SK-N-SH treated with all-trans-retinoic acid at 6 μM for 48 hours (cell line): ENCODE measurements at regions not wholly inside any gene's neighbourhood (a gene's known extent, or its start where the extent isn't known, plus 50 kb on each side); places are given as distances from the start of the nearest gene placed in this dataset.

ENCODE experiments used
- ATAC-seq: fragments of 200-7000 bp; cut with Tn5 transposase; 3 replicates; pipeline ENCODE4 v1.9.1; 2020; ENCODE audit warnings: mild to moderate bottlenecking, moderate library complexity
- ARNTL ChIP-seq: fragments of 450-650 bp; formaldehyde crosslinking; IDR thresholded peaks from 2 replicates; pipeline ENCODE4 v1.5.0; 2020; ENCODE audit warnings: low read depth, mild to moderate bottlenecking, moderate library complexity, borderline replicate concordance
- ESRRG ChIP-seq: fragments of 250-450 bp; sonication (Bioruptor Pico); IDR thresholded peaks from 2 replicates; pipeline ENCODE4 v1.6.1; 2021; ENCODE audit warnings: mild to moderate bottlenecking
- ISL1 ChIP-seq: fragments of 250-450 bp; sonication (Bioruptor Pico); IDR thresholded peaks from 2 replicates; pipeline ENCODE4 v2.1.2; 2022; ENCODE audit warnings: mild to moderate bottlenecking, moderate library complexity
- OSR1 ChIP-seq: fragments of 250-450 bp; sonication (Bioruptor Pico); IDR thresholded peaks from 2 replicates; pipeline ENCODE4 v1.8.0; 2022; ENCODE audit warnings: moderate library complexity, mild to moderate bottlenecking, inconsistent platforms
- PPARA ChIP-seq: fragments of 250-450 bp; sonication (Bioruptor Pico); IDR thresholded peaks from 2 replicates; pipeline ENCODE4 v1.5.0; 2020; ENCODE audit warnings: mild to moderate bottlenecking, borderline replicate concordance
- RARB ChIP-seq: fragments of 250-450 bp; sonication (Bioruptor Pico); IDR thresholded peaks from 2 replicates; pipeline ENCODE4 v1.8.0; 2021; ENCODE audit warnings: mild to moderate bottlenecking, moderate library complexity
- SNAI2 ChIP-seq: fragments of 250-450 bp; sonication (Bioruptor Pico); IDR thresholded peaks from 2 replicates; pipeline ENCODE4 v1.5.0; 2020; ENCODE audit warnings: mild to moderate bottlenecking, moderate library complexity
- TCF4 ChIP-seq: fragments of 250-450 bp; sonication (Bioruptor Pico); IDR thresholded peaks from 2 replicates; pipeline ENCODE4 v1.8.0; 2021; ENCODE audit warnings: mild to moderate bottlenecking, moderate library complexity, borderline replicate concordance
- TOX ChIP-seq: fragments of 250-450 bp; sonication (Bioruptor Pico); IDR thresholded peaks from 2 replicates; pipeline ENCODE4 v1.8.0; 2021; ENCODE audit warnings: mild to moderate bottlenecking, moderate library complexity, borderline replicate concordance
- ZC3H10 ChIP-seq: fragments of 250-450 bp; sonication (Bioruptor Pico); IDR thresholded peaks from 2 replicates; pipeline ENCODE4 v1.5.1; 2021; ENCODE audit warnings: mild to moderate bottlenecking, moderate library complexity
- ZFP3 ChIP-seq: fragments of 250-450 bp; sonication (Bioruptor Pico); IDR thresholded peaks from 2 replicates; pipeline ENCODE4 v1.5.0; 2020; ENCODE audit warnings: mild to moderate bottlenecking, moderate library complexity
- ZFP30 ChIP-seq: fragments of 450-650 bp; formaldehyde crosslinking; IDR thresholded peaks from 2 replicates; pipeline ENCODE4 v1.5.0; 2022; ENCODE audit warnings: mild to moderate bottlenecking, moderate library complexity
- ZNF565 ChIP-seq: fragments of 450-650 bp; formaldehyde crosslinking; conservative IDR thresholded peaks from 2 replicates; pipeline ENCODE4 v1.5.0; 2020; ENCODE audit warnings: low read depth, mild to moderate bottlenecking, moderate library complexity
- ZNF70 ChIP-seq: fragments of 450-650 bp; formaldehyde crosslinking; IDR thresholded peaks from 2 replicates; pipeline ENCODE4 v1.5.0; 2020; ENCODE audit warnings: mild to moderate bottlenecking, moderate library complexity
- ZNF8 ChIP-seq: fragments of 450-650 bp; formaldehyde crosslinking; IDR thresholded peaks from 2 replicates; pipeline ENCODE4 v1.5.0; 2020; ENCODE audit warnings: mild to moderate bottlenecking, moderate library complexity
- TF ChIP-seq, protein P1 (sequence below): fragments of 250-450 bp; sonication (Bioruptor Pico); IDR thresholded peaks from 2 replicates; pipeline ENCODE4 v1.8.0; 2021; ENCODE audit warnings: low read depth, mild to moderate bottlenecking, moderate library complexity, borderline replicate concordance
- TF ChIP-seq, protein P2 (sequence below): fragments of 250-450 bp; sonication (Bioruptor Pico); IDR thresholded peaks from 2 replicates; pipeline ENCODE4 v1.5.0; 2020; ENCODE audit warnings: mild to moderate bottlenecking, moderate library complexity
- TF ChIP-seq, protein P3 (sequence below): fragments of 250-450 bp; sonication (Bioruptor Pico); IDR thresholded peaks from 2 replicates; pipeline ENCODE4 v1.5.1; 2020; ENCODE audit warnings: low read depth, mild to moderate bottlenecking, moderate library complexity
- TF ChIP-seq, protein P4 (sequence below): fragments of 250-450 bp; sonication (Bioruptor Pico); IDR thresholded peaks from 2 replicates; pipeline ENCODE4 v1.8.0; 2020; ENCODE audit warnings: mild to moderate bottlenecking, moderate library complexity, borderline replicate concordance

DNA sequence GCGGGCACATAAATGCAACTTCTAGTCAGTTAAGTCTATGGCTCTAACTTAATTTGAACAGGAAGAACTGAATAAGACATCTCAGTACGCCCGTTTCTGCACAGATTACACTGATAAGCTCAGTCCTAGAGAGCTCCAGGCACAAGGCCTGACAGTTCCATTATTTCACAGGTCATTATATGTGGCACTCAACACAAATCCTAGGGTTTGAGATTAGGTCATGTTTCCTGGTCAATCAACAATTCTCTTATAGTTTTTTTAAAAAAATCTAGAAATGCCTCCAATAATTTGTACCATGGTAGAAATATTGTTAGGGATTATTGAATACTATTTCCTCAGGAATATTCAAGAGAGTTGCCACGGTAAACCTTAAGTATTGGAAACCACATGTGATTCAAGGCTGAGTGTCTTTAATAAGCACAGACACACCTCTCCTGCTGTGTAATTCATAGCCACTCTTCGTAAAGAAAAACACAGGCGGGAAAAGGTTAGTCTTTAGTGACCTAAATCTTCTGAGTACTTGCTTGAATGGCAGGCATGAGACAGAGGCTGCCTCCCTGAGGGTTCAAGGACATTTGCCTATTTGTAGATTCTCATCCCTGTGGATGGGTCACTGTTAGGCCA is 342.9 kb upstream of the ADGRL3 start:
- TF ChIP-seq OSR1 (CRISPR knock-in tag) = no peak
- TF ChIP-seq ZNF70 = no peak
- TF ChIP-seq TCF4 (CRISPR knock-in tag) = no peak
- TF ChIP-seq PPARA (CRISPR knock-in tag) = no peak
- TF ChIP-seq ISL1 = no peak
- no peak for TF ChIP-seq ZNF565 (CRISPR knock-in tag)
- no peak for TF ChIP-seq ESRRG (CRISPR knock-in tag)
- TF ChIP-seq, protein P1, sequence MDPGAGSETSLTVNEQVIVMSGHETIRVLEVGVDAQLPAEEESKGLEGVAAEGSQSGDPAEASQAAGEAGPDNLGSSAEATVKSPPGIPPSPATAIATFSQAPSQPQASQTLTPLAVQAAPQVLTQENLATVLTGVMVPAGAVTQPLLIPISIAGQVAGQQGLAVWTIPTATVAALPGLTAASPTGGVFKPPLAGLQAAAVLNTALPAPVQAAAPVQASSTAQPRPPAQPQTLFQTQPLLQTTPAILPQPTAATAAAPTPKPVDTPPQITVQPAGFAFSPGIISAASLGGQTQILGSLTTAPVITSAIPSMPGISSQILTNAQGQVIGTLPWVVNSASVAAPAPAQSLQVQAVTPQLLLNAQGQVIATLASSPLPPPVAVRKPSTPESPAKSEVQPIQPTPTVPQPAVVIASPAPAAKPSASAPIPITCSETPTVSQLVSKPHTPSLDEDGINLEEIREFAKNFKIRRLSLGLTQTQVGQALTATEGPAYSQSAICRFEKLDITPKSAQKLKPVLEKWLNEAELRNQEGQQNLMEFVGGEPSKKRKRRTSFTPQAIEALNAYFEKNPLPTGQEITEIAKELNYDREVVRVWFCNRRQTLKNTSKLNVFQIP (CRISPR knock-in tag) = no peak
- no peak for TF ChIP-seq TOX (CRISPR knock-in tag)
- TF ChIP-seq, all 23 proteins: peak for 0
- ATAC-seq = no peak

DNA sequence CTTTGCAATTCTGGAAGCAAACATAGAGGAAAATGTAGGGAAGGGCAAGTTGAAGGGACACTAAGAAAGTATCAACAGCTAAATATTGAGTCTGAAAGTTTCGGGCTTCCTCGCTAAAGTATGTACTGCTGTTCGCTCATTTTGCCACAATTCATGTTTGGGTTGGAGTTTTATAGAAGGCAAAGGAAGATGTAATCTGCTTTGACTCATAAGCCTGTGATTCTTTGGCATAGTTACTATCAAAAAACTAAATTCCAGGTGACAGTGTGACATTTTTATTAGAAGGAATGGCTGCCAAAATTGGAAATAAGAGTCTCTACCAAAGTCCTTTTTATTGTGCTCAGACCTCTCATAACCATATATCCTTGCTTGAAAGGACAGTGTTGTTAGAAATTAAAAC is 336.7 kb upstream of the ADGRL3 start:
- no peak for ATAC-seq
- no peak for TF ChIP-seq ZC3H10 (CRISPR knock-in tag)
- no peak for TF ChIP-seq PPARA (CRISPR knock-in tag)
- TF ChIP-seq, protein P2, sequence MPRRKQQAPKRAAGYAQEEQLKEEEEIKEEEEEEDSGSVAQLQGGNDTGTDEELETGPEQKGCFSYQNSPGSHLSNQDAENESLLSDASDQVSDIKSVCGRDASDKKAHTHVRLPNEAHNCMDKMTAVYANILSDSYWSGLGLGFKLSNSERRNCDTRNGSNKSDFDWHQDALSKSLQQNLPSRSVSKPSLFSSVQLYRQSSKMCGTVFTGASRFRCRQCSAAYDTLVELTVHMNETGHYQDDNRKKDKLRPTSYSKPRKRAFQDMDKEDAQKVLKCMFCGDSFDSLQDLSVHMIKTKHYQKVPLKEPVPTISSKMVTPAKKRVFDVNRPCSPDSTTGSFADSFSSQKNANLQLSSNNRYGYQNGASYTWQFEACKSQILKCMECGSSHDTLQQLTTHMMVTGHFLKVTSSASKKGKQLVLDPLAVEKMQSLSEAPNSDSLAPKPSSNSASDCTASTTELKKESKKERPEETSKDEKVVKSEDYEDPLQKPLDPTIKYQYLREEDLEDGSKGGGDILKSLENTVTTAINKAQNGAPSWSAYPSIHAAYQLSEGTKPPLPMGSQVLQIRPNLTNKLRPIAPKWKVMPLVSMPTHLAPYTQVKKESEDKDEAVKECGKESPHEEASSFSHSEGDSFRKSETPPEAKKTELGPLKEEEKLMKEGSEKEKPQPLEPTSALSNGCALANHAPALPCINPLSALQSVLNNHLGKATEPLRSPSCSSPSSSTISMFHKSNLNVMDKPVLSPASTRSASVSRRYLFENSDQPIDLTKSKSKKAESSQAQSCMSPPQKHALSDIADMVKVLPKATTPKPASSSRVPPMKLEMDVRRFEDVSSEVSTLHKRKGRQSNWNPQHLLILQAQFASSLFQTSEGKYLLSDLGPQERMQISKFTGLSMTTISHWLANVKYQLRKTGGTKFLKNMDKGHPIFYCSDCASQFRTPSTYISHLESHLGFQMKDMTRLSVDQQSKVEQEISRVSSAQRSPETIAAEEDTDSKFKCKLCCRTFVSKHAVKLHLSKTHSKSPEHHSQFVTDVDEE (CRISPR knock-in tag) = no peak
- TF ChIP-seq ZNF8 (CRISPR knock-in tag) = no peak
- TF ChIP-seq OSR1 (CRISPR knock-in tag) = no peak
- TF ChIP-seq ZNF565 (CRISPR knock-in tag) = no peak
- TF ChIP-seq ISL1 = no peak
- TF ChIP-seq, protein P3, sequence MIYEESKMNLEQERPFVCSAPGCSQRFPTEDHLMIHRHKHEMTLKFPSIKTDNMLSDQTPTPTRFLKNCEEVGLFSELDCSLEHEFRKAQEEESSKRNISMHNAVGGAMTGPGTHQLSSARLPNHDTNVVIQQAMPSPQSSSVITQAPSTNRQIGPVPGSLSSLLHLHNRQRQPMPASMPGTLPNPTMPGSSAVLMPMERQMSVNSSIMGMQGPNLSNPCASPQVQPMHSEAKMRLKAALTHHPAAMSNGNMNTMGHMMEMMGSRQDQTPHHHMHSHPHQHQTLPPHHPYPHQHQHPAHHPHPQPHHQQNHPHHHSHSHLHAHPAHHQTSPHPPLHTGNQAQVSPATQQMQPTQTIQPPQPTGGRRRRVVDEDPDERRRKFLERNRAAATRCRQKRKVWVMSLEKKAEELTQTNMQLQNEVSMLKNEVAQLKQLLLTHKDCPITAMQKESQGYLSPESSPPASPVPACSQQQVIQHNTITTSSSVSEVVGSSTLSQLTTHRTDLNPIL (CRISPR knock-in tag) = no peak
- TF ChIP-seq TOX (CRISPR knock-in tag) = no peak
- TF ChIP-seq RARB = no peak
- TF ChIP-seq ZFP30 = no peak

DNA sequence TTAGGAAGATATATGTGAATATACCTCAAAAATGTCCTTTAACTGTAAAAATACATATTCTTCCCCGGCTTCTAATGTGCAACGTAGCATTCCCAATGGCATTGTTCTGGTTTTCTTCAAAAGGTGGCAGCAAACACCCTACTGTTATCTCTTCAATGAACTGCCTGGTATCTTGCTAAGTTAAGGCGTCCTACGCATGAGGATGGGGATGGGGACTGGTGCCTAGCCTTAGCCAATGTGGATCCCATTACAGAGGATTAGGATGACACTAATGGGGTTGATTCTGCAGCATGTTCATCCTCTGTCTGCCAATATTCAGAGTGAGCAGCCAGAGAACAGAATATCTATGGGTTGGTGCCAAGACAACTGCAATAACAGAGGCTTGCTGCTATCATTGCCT is 334.9 kb upstream of the ADGRL3 start:
- no peak for ATAC-seq
- no peak for TF ChIP-seq ZNF8 (CRISPR knock-in tag)
- TF ChIP-seq, protein P1 (CRISPR knock-in tag) = no peak
- TF ChIP-seq PPARA (CRISPR knock-in tag) = no peak
- no peak for TF ChIP-seq OSR1 (CRISPR knock-in tag)
- TF ChIP-seq ZNF70 = no peak
- TF ChIP-seq, protein P4, sequence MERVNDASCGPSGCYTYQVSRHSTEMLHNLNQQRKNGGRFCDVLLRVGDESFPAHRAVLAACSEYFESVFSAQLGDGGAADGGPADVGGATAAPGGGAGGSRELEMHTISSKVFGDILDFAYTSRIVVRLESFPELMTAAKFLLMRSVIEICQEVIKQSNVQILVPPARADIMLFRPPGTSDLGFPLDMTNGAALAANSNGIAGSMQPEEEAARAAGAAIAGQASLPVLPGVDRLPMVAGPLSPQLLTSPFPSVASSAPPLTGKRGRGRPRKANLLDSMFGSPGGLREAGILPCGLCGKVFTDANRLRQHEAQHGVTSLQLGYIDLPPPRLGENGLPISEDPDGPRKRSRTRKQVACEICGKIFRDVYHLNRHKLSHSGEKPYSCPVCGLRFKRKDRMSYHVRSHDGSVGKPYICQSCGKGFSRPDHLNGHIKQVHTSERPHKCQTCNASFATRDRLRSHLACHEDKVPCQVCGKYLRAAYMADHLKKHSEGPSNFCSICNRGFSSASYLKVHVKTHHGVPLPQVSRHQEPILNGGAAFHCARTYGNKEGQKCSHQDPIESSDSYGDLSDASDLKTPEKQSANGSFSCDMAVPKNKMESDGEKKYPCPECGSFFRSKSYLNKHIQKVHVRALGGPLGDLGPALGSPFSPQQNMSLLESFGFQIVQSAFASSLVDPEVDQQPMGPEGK (CRISPR knock-in tag) = no peak
- TF ChIP-seq ARNTL = no peak
- TF ChIP-seq ZFP30 = no peak
- TF ChIP-seq ZC3H10 (CRISPR knock-in tag) = no peak
- no peak for TF ChIP-seq SNAI2
- TF ChIP-seq ZFP3 = no peak
- TF ChIP-seq ZNF565 (CRISPR knock-in tag) = no peak
- TF ChIP-seq RARB = no peak
- no peak for TF ChIP-seq TCF4 (CRISPR knock-in tag)
- TF ChIP-seq, protein P2 (CRISPR knock-in tag) = no peak
- TF ChIP-seq, protein P3 (CRISPR knock-in tag) = no peak
- TF ChIP-seq TOX (CRISPR knock-in tag) = no peak
